ES-I3 (cell line): ENCODE measurements at regions not wholly inside any gene's neighbourhood (a gene's known extent, or its start where the extent isn't known, plus 50 kb on each side); places are given as distances from the start of the nearest gene placed in this dataset.
"Not testable (repeated sequence)": the region's sequence is repeated elsewhere in the genome, so short reads cannot be mapped to it uniquely, and the experiment has no call there.

Source experiments
- H3K36me3 ChIP-seq: 2 replicates; pipeline ENCODE4 v1.6.1; 2013; ENCODE audit warnings: mild to moderate bottlenecking, low read length, control low read depth, moderate library complexity; ENCODE audit not compliant: insufficient read depth
- H3K4me1 ChIP-seq: 2 replicates; pipeline ENCODE4 v1.6.1; 2013; ENCODE audit warnings: mild to moderate bottlenecking, control low read depth, low read length; ENCODE audit not compliant: insufficient read depth
- H3K9ac ChIP-seq: 2 replicates; pipeline ENCODE4 v1.6.1; 2013; ENCODE audit warnings: low read depth, mild to moderate bottlenecking, low read length, moderate library complexity
- H3K9me3 ChIP-seq: 2 replicates; pipeline ENCODE4 v1.6.1; 2013; ENCODE audit warnings: mild to moderate bottlenecking, low read length, moderate library complexity; ENCODE audit not compliant: control insufficient read depth, insufficient read depth

DNA sequence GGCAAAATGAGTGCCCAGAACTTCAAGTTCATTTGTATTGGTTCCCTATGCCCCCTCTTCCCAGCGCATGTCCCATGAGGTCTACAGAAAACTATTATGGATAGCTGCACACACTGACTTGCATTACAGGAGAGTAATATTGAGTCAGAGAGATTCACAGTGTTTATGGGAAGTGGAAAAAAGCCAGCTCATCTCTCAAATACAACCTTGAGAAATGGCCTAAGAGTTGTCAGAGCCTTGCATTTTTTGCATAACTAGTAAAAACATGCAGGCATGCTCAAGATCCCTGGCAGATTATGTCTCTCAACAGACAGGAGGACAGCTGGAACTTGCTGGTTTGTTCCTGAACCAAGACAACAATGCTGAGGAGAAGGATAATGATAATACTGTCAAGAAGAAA lies 1292.8 kb downstream of the DSC3 start:
- no peaks in the 10 kb centered on the region for H3K9me3 ChIP-seq
- no peaks in the 10 kb centered on the region for H3K4me1 ChIP-seq
- no peaks in the 10 kb centered on the region for H3K36me3 ChIP-seq
- H3K9ac ChIP-seq, result no peak overlapping the region

DNA sequence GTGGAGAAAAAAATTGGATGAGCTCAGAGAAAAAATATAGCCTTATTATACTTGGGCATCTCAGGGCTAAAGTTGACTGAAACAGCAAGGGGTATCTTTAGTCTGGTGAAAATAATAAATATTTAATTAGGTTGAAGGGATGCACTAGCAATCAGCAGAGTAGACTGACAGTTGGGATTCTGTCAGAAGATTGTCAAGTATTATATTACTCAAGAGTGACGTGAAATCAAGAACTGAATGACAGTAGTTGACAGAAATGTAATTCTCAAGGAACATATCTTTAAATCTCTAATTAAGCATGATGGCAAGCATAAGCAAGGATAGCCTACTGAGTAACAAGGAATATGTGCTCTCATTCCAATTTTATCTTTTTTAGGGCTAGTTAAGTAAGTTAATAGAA lies 1301.1 kb downstream of the DSC3 start:
- no peaks in the 10 kb centered on the region for H3K36me3 ChIP-seq
- no peaks in the 10 kb centered on the region for H3K9me3 ChIP-seq
- H3K9ac ChIP-seq, result no peak overlapping the region

DNA sequence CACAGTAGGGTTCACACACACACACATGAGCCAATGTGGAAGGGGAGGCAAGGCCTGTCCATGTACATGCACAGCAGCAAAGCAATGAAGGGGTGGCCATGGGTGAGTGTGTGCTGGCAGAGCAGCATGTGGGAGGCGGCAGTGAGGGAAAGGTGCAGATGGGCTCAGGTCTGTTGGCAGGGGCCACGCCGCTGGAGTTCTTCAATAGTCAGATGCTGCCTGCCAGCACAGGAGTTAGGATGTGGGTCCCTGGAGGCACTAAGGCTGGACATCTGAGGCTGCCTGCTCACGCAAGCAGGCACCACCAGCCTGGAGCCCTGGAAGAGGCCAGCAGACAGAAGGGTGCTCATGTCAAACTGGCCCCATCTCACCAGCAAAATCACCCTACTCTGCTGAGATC lies 1304.9 kb downstream of the DSC3 start:
- no peaks in the 10 kb centered on the region for H3K9me3 ChIP-seq
- H3K36me3 ChIP-seq, result no peaks in the 10 kb centered on the region
- H3K4me1 ChIP-seq, result no peaks in the 10 kb centered on the region
- H3K9ac ChIP-seq, result no peak overlapping the region

More for the DNA sequence above, 1301.1 kb downstream of the DSC3 start:
- no peaks in the 10 kb centered on the region for H3K4me1 ChIP-seq

- no peaks in the 10 kb centered on the region for H3K9me3 ChIP-seq
- H3K36me3 ChIP-seq, result no peaks in the 10 kb centered on the region
- no peaks in the 10 kb centered on the region for H3K4me1 ChIP-seq
- H3K9ac ChIP-seq, result no peak overlapping the region
These were observed 1305.4 kb downstream of the DSC3 start for GRCh38 chr18:29737190-29737589.

DNA sequence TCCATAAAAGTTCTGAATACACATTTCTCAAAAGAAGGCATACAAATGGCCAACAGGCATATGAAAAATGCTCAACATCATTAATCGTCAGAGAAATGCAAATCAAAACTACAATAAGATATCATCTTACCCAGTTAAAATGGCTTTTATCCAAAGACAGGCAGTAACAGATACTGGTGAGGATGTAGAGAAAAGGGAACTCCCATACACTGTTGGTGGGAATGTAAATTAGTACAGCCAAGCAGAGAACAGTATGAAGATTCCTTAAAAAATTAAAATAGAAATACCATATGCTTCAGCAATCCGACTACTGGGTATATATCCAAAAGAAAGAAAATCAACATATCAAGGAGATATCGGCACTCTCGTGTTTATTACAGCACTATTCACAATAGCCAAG lies 1312.5 kb downstream of the DSC3 start:
- H3K9ac ChIP-seq, result no peak overlapping the region
- H3K36me3 ChIP-seq, result no peaks in the 10 kb centered on the region
- no peaks in the 10 kb centered on the region for H3K4me1 ChIP-seq
- no peaks in the 10 kb centered on the region; the same call in 1 of the 2 replicates for H3K9me3 ChIP-seq

DNA sequence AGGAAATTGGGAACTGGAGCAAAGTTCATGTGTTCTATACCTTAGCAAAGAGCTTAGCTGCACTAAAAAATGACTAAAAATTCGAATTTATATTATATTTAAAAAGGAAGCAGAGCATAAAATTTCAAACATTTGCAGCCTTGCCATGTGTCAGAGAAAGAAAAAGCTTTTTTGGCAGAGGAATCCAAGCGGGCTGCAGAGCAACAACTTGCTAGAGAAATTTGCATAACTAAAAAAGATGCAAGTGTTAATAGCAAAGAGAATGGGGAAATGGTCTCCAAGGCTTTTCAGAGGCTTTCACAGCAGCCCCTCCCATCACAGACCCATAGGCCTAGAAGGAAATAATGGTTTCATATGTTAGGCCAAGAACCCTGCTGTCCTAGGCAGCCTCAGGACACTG lies 1315.9 kb downstream of the DSC3 start:
- Histone ChIP-seq H3K9me3 (no peaks in the 10 kb centered on the region; the same call in 1 of the 2 replicates), H3K4me1 (no peaks in the 10 kb centered on the region), H3K36me3 (no peaks in the 10 kb centered on the region), H3K9ac (no peak overlapping the region)

DNA sequence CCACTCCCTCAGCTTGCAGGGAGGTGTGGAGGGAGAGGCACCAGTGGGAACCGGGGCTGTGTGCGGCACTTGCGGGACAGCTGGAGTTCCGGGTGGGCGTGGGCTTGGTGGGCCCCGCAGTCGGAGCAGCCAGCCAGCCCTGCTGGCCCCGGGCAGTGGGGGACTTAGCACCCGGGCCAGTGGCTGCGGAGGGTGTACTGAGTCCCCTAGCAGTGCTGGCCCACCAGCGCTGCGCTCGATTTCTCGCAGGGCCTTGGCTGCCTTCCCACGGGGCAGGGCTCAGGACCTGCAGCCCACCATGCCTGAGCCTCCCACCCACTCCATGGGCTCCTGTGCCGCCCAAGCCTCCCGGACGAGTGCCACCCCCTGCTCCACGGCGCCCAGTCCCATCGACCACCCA lies 1319.1 kb downstream of the DSC3 start:
- H3K9me3 ChIP-seq, H3K4me1 ChIP-seq, H3K36me3 ChIP-seq, H3K9ac ChIP-seq: not testable (repeated sequence)

- H3K4me1 ChIP-seq, result peaks cover 16% of the 10 kb centered on the region; the same call in 1 of the 2 replicates
- not testable (repeated sequence) for H3K9ac ChIP-seq, H3K9me3 ChIP-seq
These were observed 1326.6 kb downstream of the DSC3 start for GRCh38 chr18:29715960-29716359.

GRCh38 chr18:29712785-29713184 lies 1329.8 kb downstream of the DSC3 start:
- Histone ChIP-seq H3K9ac (peak overlapping the region; percentile 12; the same call in 1 of the 2 replicates), H3K4me1 (peaks cover 16% of the 10 kb centered on the region; the same call in 1 of the 2 replicates), H3K36me3 (no peaks in the 10 kb centered on the region), H3K9me3 (peaks cover 3% of the 10 kb centered on the region)

More at GRCh38 chr18:29715960-29716359, 1326.6 kb downstream of the DSC3 start:
- not testable (repeated sequence) for H3K36me3 ChIP-seq

DNA sequence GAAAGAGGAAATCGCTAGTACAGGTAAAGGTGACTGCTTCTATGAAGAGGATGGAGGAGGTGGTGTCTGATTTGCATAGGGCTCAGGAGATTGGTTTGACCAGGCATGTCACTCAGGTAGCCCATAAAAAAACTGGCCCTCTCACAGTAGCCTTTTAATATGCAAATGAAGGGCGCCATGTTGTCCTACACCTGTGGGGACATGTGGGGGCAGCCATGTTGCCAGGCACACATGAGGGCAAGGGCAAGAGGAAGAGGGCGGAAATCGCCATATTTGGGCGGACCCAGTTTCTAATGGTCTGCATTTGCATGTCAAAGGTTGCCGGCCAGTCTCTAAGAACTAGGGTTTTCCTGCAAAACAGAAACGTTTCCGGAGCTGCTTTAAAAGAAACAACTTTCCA lies 1330.6 kb downstream of the DSC3 start:
- Histone ChIP-seq H3K9ac (peak overlapping the region; percentile 29; the same call in 1 of the 2 replicates), H3K9me3 (no peaks in the 10 kb centered on the region; the same call in 1 of the 2 replicates), H3K4me1 (peaks cover 16% of the 10 kb centered on the region; the same call in 1 of the 2 replicates), H3K36me3 (no peaks in the 10 kb centered on the region)

GRCh38 chr18:29693334-29693733 lies 1349.2 kb downstream of the DSC3 start:
- no peaks in the 10 kb centered on the region for H3K36me3 ChIP-seq
- no peak overlapping the region for H3K9ac ChIP-seq
- no peaks in the 10 kb centered on the region for H3K9me3 ChIP-seq
- no peaks in the 10 kb centered on the region for H3K4me1 ChIP-seq

DNA sequence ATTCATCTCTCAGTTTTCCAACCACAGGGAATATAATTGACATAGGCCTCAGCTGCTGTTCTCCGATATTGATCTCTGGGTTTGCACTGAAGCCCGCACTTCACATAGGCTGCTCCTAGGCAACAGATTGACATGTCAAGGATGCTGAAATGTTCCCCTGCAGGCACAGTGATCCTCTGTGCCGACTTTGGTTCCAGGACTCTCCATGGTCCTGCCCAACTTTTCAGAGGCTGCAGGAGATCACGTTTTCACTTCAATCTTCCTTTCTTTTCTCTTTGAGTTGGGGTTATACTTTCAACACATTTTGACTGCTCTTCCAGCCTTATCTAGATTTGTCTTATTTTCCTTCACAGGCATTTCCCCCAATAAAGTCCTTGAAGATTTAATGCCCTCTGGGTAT lies 1361.0 kb downstream of the DSC3 start:
- H3K4me1 ChIP-seq, result no peaks in the 10 kb centered on the region
- H3K9me3 ChIP-seq, result no peaks in the 10 kb centered on the region
- no peak overlapping the region for H3K9ac ChIP-seq
- H3K36me3 ChIP-seq, result no peaks in the 10 kb centered on the region

- Histone ChIP-seq H3K9ac (no peak overlapping the region), H3K36me3 (no peaks in the 10 kb centered on the region), H3K4me1 (no peaks in the 10 kb centered on the region), H3K9me3 (no peaks in the 10 kb centered on the region)
These were observed 1378.1 kb downstream of the DSC3 start for GRCh38 chr18:29664278-29665036.

GRCh38 chr18:29661924-29662323 lies 1380.6 kb downstream of the DSC3 start:
- Histone ChIP-seq H3K4me1 (no peaks in the 10 kb centered on the region), H3K9me3 (no peaks in the 10 kb centered on the region), H3K36me3 (no peaks in the 10 kb centered on the region), H3K9ac (no peak overlapping the region)

GRCh38 chr18:29660777-29661176 lies 1381.8 kb downstream of the DSC3 start:
- H3K4me1 ChIP-seq, result no peaks in the 10 kb centered on the region
- no peaks in the 10 kb centered on the region for H3K36me3 ChIP-seq
- no peak overlapping the region for H3K9ac ChIP-seq
- H3K9me3 ChIP-seq, result no peaks in the 10 kb centered on the region
